IPS DF 19.7 (cell line): ENCODE measurements at regions not wholly inside any gene's neighbourhood (a gene's known extent, or its start where the extent isn't known, plus 50 kb on each side); places are given as distances from the start of the nearest gene placed in this dataset.
"Not testable (repeated sequence)": the region's sequence is repeated elsewhere in the genome, so short reads cannot be mapped to it uniquely, and the experiment has no call there.

Experiments
- DNase-seq: peaks from one replicate; pipeline ENCODE4 v3.0.0-alpha.2; 2013; ENCODE audit warnings: low read depth, low spot score

GRCh38 chr2:203631068-203631757 lies 75.2 kb upstream of the CD28 start:
- DNase-seq, result no peak

GRCh38 chr2:203636588-203637470 lies 69.6 kb upstream of the CD28 start:
- no peak for DNase-seq

GRCh38 chr2:203637471-203638167 lies 68.8 kb upstream of the CD28 start:
- DNase-seq, result no peak

DNA sequence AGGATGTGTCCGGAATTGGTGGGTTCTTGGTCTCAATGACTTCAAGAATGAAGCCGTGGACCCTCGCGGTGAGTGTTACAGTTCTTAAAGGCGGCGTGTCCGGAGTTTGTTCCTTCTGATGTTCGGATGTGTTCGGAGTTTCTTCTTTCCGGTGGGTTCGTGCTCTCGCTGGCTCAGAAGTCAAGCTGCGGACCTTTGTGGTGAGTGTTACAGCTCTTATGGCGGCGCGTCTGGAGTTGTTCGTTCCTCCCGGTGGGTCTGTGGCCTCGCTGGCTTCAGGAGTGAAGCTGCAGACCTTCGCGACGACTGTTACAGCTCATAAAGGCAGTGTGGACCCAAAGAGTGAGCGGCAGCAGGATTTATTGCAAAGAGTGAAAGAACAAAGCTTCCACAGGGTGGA lies 64.6 kb upstream of the CD28 start:
- DNase-seq, result not testable (repeated sequence)

- DNase-seq, result not testable (repeated sequence)
Measured at GRCh38 chr2:203642841-203643240, 63.6 kb upstream of the CD28 start.

GRCh38 chr2:203645831-203646230 lies 60.6 kb upstream of the CD28 start:
- DNase-seq, result no peak

GRCh38 chr2:203646266-203646864 lies 60.1 kb upstream of the CD28 start:
- no peak for DNase-seq

- DNase-seq, result no peak
Measured at GRCh38 chr2:203646961-203647360, 59.5 kb upstream of the CD28 start.

DNA sequence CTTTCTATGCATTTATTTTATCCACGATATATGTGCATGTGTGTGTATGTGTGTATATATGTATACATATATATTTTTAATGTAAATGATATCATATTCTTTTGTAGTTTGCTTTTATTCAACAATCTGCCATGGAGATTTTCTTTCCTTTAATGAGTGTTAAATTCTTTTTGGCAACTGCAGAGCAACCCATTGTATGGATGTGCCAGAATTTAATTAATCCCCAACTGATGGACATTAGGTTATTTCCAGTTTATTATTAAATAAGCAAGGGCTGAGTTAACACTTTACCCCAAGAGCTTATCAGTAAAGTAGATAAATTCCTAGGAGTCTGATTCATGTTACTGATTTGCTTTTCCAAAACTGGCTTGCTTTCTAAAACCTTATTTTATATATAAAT lies 58.9 kb upstream of the CD28 start:
- no peak for DNase-seq

GRCh38 chr2:203648273-203648672 lies 58.2 kb upstream of the CD28 start:
- DNase-seq, result no peak

DNA sequence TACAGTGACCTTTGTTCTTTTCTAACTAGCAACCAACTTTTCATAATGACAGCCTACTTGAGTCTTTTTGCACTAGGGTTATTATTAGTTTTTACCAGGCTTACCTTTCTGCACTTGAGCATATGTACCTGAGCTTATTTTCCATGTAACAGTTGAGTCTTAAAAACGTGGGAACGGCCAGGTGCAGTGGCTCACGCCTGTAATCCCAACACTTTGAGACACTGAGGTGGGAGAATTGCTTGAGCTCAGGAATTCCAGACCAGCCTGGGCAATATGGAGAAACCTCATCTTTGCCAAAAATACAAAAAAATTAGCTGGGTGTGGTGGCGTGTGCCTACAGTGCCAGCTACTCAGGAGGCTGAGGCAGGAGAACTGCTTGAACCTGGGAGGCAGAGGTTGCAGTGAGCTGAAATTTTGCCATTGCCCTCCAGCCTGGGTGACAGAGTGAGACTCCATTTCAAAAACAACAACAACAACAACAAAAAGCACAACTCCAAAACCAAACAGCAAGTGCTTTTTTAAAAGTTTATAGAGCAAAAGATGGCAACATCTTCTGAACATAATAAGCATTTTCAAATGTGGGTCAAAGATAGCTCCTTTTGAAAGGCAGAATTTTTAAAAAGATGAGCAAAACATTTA lies 57.1 kb upstream of the CD28 start:
- no peak for DNase-seq

- DNase-seq, result no peak
Measured at GRCh38 chr2:203650860-203651613, 55.4 kb upstream of the CD28 start.

- DNase-seq, result no peak
Measured at GRCh38 chr2:203651621-203652020, 54.8 kb upstream of the CD28 start.

DNA sequence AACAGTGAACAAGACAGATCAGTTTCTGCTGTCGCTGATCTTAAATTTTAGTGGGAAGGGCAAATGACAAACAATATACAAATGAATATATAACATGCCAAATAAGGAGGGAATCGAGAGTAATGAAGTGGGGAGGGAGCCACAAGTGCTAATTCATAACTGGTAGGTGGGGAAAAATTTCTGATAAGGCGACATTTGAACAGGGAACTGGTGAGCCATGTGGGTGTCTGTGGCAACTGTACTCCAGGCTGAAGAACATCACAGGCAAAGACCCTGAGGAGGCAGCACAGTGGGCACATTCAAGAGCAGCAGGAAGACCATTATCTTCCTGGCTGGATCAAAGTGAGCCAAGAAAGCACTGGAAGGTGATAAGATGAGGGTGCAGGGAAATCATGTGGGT lies 51.6 kb upstream of the CD28 start:
- DNase-seq, result no peak

GRCh38 chr2:203656522-203657287 lies 49.7 kb upstream of the CD28 start:
- no peak for DNase-seq
